ENCODE measurements at regions not wholly inside any gene's neighbourhood (a gene's known extent, or its start where the extent isn't known, plus 50 kb on each side); places are given as distances from the start of the nearest gene placed in this dataset.
"Not testable (repeated sequence)": the region's sequence is repeated elsewhere in the genome, so short reads cannot be mapped to it uniquely, and the experiment has no call there.

DNA sequence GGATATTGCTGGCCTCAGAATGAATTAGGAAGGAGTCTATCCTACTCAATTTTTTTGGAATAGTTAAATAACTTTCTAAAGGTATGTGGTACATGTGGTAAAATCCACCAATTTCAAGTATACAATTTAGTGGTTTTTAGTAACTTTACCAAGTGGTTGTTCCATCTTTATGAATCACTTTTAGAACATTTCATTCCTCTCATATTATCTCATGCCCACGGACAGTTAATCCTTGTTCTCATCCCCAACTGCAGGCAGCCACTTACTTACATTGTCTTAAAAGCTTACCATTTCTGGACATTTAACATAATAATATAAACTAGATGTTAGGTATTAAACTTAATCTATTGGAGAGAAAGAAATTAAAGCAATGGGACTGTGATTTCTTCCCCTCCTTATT is 146.3 kb upstream of the ZC3H15 start:
- ATAC-seq (ENCODE audit: low read depth in 2 of 2), result no peak
- Mint-ChIP-seq H3K9me3 (peaks cover 0 to 33% (median 12%) of the 10 kb centered on the region in 7 donors), H3K27ac (no peak overlapping the region)

GRCh38 chr2:186342029-186342428 is 144.0 kb upstream of the ZC3H15 start:
- no peak for ATAC-seq (ENCODE audit: low read depth in 2 of 2)
- Mint-ChIP-seq H3K4me3 (no peak overlapping the region), H3K27me3 (no peaks in the 10 kb centered on the region), H3K27ac (no peak overlapping the region), H3K9me3 (peaks cover 0 to 33% (median 12%) of the 10 kb centered on the region in 7 donors), H3K4me1 (no peaks in the 10 kb centered on the region), H3K36me3 (peaks cover 23% of the 10 kb centered on the region)
- Histone ChIP-seq H3K4me3 (ENCODE audit: low read depth, low read length) (no peak overlapping the region), H3K36me3 (ENCODE audit: control insufficient read depth, insufficient read depth, low read length) (no peaks in the 10 kb centered on the region), H3K9me3 (ENCODE audit: control insufficient read depth in 2 of 2, low read length in 2 of 2) (no peaks in the 10 kb centered on the region), H3K4me1 (ENCODE audit: control insufficient read depth, insufficient read depth, low read length, poor library complexity, severe bottlenecking) (no peaks in the 10 kb centered on the region), H3K27me3 (ENCODE audit: control insufficient read depth, insufficient read depth, low read length) (no peaks in the 10 kb centered on the region), H3K27ac (ENCODE audit: insufficient read depth, low read length, poor library complexity, severe bottlenecking) (no peak overlapping the region)
- no peak for DNase-seq

More for the DNA sequence above, 146.3 kb upstream of the ZC3H15 start:
- DNase-seq, result no peak
- H3K9me3 ChIP-seq (ENCODE audit: control insufficient read depth in 2 of 2, low read length in 2 of 2), result no peaks in the 10 kb centered on the region
- H3K4me1 Mint-ChIP-seq, result no peaks in the 10 kb centered on the region
- H3K27me3 Mint-ChIP-seq, result no peaks in the 10 kb centered on the region
- no peak overlapping the region for H3K4me3 Mint-ChIP-seq
- no peak overlapping the region for H3K27ac ChIP-seq (ENCODE audit: insufficient read depth, low read length, poor library complexity, severe bottlenecking)
- no peaks in the 10 kb centered on the region for H3K36me3 ChIP-seq (ENCODE audit: control insufficient read depth, insufficient read depth, low read length)
- H3K36me3 Mint-ChIP-seq, result peaks cover 15% of the 10 kb centered on the region
- H3K4me3 ChIP-seq (ENCODE audit: low read depth, low read length), result no peak overlapping the region
- no peaks in the 10 kb centered on the region for H3K4me1 ChIP-seq (ENCODE audit: control insufficient read depth, insufficient read depth, low read length, poor library complexity, severe bottlenecking)
- no peaks in the 10 kb centered on the region for H3K27me3 ChIP-seq (ENCODE audit: control insufficient read depth, insufficient read depth, low read length)

- Histone ChIP-seq H3K4me3 (ENCODE audit: low read depth, low read length) (no peak overlapping the region), H3K27me3 (ENCODE audit: control insufficient read depth, insufficient read depth, low read length) (no peaks in the 10 kb centered on the region), H3K9me3 (ENCODE audit: control insufficient read depth in 2 of 2, low read length in 2 of 2) (no peaks in the 10 kb centered on the region), H3K27ac (ENCODE audit: insufficient read depth, low read length, poor library complexity, severe bottlenecking) (no peak overlapping the region), H3K4me1 (ENCODE audit: control insufficient read depth, insufficient read depth, low read length, poor library complexity, severe bottlenecking) (no peaks in the 10 kb centered on the region), H3K36me3 (ENCODE audit: control insufficient read depth, insufficient read depth, low read length) (no peaks in the 10 kb centered on the region)
- H3K27me3 Mint-ChIP-seq, result no peaks in the 10 kb centered on the region
- peaks cover 0 to 4% (median 0%) of the 10 kb centered on the region in 4 donors for H3K4me1 Mint-ChIP-seq
- peaks cover 0 to 14% (median 5%) of the 10 kb centered on the region in 7 donors for H3K9me3 Mint-ChIP-seq
- DNase-seq (no peak), ATAC-seq (ENCODE audit: low read depth in 2 of 2) (no peak)
- H3K4me3 Mint-ChIP-seq, result no peak overlapping the region
- peaks cover 23% of the 10 kb centered on the region for H3K36me3 Mint-ChIP-seq
- H3K27ac Mint-ChIP-seq, result no peak overlapping the region
These were observed 140.3 kb upstream of the ZC3H15 start for GRCh38 chr2:186345745-186346144.

GRCh38 chr2:186346216-186346615 is 139.8 kb upstream of the ZC3H15 start:
- H3K36me3 Mint-ChIP-seq, result peaks cover 23% of the 10 kb centered on the region

GRCh38 chr2:186347472-186347871 is 138.6 kb upstream of the ZC3H15 start:
- DNase-seq, result no peak
- Histone ChIP-seq H3K4me1 (ENCODE audit: control insufficient read depth, insufficient read depth, low read length, poor library complexity, severe bottlenecking) (no peaks in the 10 kb centered on the region), H3K9me3 (ENCODE audit: control insufficient read depth in 2 of 2, low read length in 2 of 2) (peaks cover 2 to 3% of the 10 kb centered on the region in 2 experiments), H3K27ac (ENCODE audit: insufficient read depth, low read length, poor library complexity, severe bottlenecking) (no peak overlapping the region), H3K36me3 (ENCODE audit: control insufficient read depth, insufficient read depth, low read length) (no peaks in the 10 kb centered on the region), H3K27me3 (ENCODE audit: control insufficient read depth, insufficient read depth, low read length) (no peaks in the 10 kb centered on the region), H3K4me3 (ENCODE audit: low read depth, low read length) (no peak overlapping the region)
- no peak for ATAC-seq (ENCODE audit: low read depth in 2 of 2)
- Mint-ChIP-seq H3K4me3 (no peak overlapping the region), H3K27ac (no peak overlapping the region), H3K9me3 (peaks cover 0 to 16% (median 6%) of the 10 kb centered on the region in 7 donors), H3K27me3 (no peaks in the 10 kb centered on the region), H3K36me3 (peaks cover 17% of the 10 kb centered on the region), H3K4me1 (peaks cover 0 to 4% (median 0%) of the 10 kb centered on the region in 4 donors)

More at GRCh38 chr2:186346216-186346615, 139.8 kb upstream of the ZC3H15 start:
- Mint-ChIP-seq H3K27ac (no peak overlapping the region), H3K4me3 (no peak overlapping the region), H3K4me1 (peaks cover 0 to 4% (median 0%) of the 10 kb centered on the region in 4 donors), H3K27me3 (no peaks in the 10 kb centered on the region), H3K9me3 (peaks cover 0 to 13% (median 4%) of the 10 kb centered on the region in 7 donors)
- no peaks in the 10 kb centered on the region for H3K9me3 ChIP-seq (ENCODE audit: control insufficient read depth in 2 of 2, low read length in 2 of 2)
- H3K27me3 ChIP-seq (ENCODE audit: control insufficient read depth, insufficient read depth, low read length), result no peaks in the 10 kb centered on the region
- DNase-seq (no peak), ATAC-seq (ENCODE audit: low read depth in 2 of 2) (no peak)
- no peak overlapping the region for H3K27ac ChIP-seq (ENCODE audit: insufficient read depth, low read length, poor library complexity, severe bottlenecking)
- H3K36me3 ChIP-seq (ENCODE audit: control insufficient read depth, insufficient read depth, low read length), result no peaks in the 10 kb centered on the region
- no peak overlapping the region for H3K4me3 ChIP-seq (ENCODE audit: low read depth, low read length)
- H3K4me1 ChIP-seq (ENCODE audit: control insufficient read depth, insufficient read depth, low read length, poor library complexity, severe bottlenecking), result no peaks in the 10 kb centered on the region

DNA sequence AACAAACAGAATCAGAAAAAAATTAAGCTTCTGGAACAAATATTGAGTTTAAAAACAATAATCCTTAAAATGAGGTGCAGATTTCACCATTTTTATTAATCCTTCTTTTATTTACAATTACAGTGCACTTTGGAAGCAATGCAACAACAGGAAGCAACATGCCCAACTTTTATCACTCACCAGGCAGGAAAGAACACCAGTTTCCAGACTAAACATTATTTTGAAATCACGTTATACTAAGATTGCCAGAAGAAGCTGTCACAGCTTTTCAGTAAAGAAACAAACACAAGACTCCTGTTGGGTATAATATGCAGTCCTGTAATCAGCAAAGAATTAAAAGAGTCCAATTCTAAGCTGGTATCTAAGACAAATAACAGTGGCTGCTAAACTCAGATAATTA is 137.9 kb upstream of the ZC3H15 start:
- no peak overlapping the region for H3K27ac Mint-ChIP-seq
- Histone ChIP-seq H3K27me3 (ENCODE audit: control insufficient read depth, insufficient read depth, low read length) (no peaks in the 10 kb centered on the region), H3K4me1 (ENCODE audit: control insufficient read depth, insufficient read depth, low read length, poor library complexity, severe bottlenecking) (no peaks in the 10 kb centered on the region), H3K27ac (ENCODE audit: insufficient read depth, low read length, poor library complexity, severe bottlenecking) (no peak overlapping the region), H3K9me3 (ENCODE audit: control insufficient read depth in 2 of 2, low read length in 2 of 2) (peaks cover 3 to 6% of the 10 kb centered on the region in 2 experiments), H3K36me3 (ENCODE audit: control insufficient read depth, insufficient read depth, low read length) (no peaks in the 10 kb centered on the region), H3K4me3 (ENCODE audit: low read depth, low read length) (no peak overlapping the region)
- no peak for ATAC-seq (ENCODE audit: low read depth in 2 of 2)
- peaks cover 0 to 17% (median 6%) of the 10 kb centered on the region in 7 donors for H3K9me3 Mint-ChIP-seq
- H3K36me3 Mint-ChIP-seq, result peaks cover 15% of the 10 kb centered on the region
- no peak overlapping the region for H3K4me3 Mint-ChIP-seq
- H3K4me1 Mint-ChIP-seq, result peaks cover 0 to 4% (median 0%) of the 10 kb centered on the region in 4 donors
- no peak for DNase-seq
- no peaks in the 10 kb centered on the region for H3K27me3 Mint-ChIP-seq

GRCh38 chr2:186349508-186349907 is 136.6 kb upstream of the ZC3H15 start:
- H3K36me3 Mint-ChIP-seq, result peaks cover 14% of the 10 kb centered on the region
- no peak overlapping the region for H3K4me3 Mint-ChIP-seq
- peaks cover 0 to 4% (median 0%) of the 10 kb centered on the region in 4 donors for H3K4me1 Mint-ChIP-seq
- Histone ChIP-seq H3K9me3 (ENCODE audit: control insufficient read depth in 2 of 2, low read length in 2 of 2) (peaks cover 3 to 6% of the 10 kb centered on the region in 2 experiments), H3K4me3 (ENCODE audit: low read depth, low read length) (no peak overlapping the region), H3K27me3 (ENCODE audit: control insufficient read depth, insufficient read depth, low read length) (no peaks in the 10 kb centered on the region), H3K36me3 (ENCODE audit: control insufficient read depth, insufficient read depth, low read length) (no peaks in the 10 kb centered on the region), H3K27ac (ENCODE audit: insufficient read depth, low read length, poor library complexity, severe bottlenecking) (no peak overlapping the region), H3K4me1 (ENCODE audit: control insufficient read depth, insufficient read depth, low read length, poor library complexity, severe bottlenecking) (no peaks in the 10 kb centered on the region)
- ATAC-seq (ENCODE audit: low read depth in 2 of 2) (no peak), DNase-seq (no peak)
- no peaks in the 10 kb centered on the region for H3K27me3 Mint-ChIP-seq
- peaks cover 0 to 20% (median 9%) of the 10 kb centered on the region in 7 donors for H3K9me3 Mint-ChIP-seq
- H3K27ac Mint-ChIP-seq, result no peak overlapping the region

DNA sequence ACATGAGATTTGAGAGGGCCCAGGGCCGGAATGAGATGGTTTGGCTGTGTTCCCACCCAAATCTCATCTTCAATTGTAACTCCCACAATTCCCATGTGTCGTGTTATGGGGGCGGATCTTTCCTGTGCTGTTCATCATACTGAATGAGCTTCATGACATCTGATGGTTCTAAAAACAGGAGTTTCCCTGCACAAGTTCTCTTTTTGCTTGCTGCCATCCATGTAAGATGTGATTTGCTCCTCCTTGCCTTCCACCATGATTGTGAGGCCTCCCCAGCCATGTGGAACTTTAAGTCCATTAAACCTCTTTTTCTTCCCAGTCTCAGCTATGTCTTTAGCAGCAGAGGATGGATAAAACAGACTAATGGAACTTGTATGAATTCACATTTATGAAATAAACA is 131.9 kb upstream of the ZC3H15 start:
- H3K27me3 ChIP-seq (ENCODE audit: control insufficient read depth, insufficient read depth, low read length); DNase-seq; H3K4me1 ChIP-seq (ENCODE audit: control insufficient read depth, insufficient read depth, low read length, poor library complexity, severe bottlenecking); ATAC-seq (ENCODE audit: low read depth in 2 of 2); H3K27me3 Mint-ChIP-seq; H3K4me1 Mint-ChIP-seq; H3K4me3 ChIP-seq (ENCODE audit: low read depth, low read length); H3K36me3 ChIP-seq (ENCODE audit: control insufficient read depth, insufficient read depth, low read length); H3K4me3 Mint-ChIP-seq; H3K9me3 ChIP-seq (ENCODE audit: control insufficient read depth in 2 of 2, low read length in 2 of 2); H3K27ac ChIP-seq (ENCODE audit: insufficient read depth, low read length, poor library complexity, severe bottlenecking); H3K27ac Mint-ChIP-seq: not testable (repeated sequence)
- H3K36me3 Mint-ChIP-seq, result peaks cover 12% of the 10 kb centered on the region
- H3K9me3 Mint-ChIP-seq, result peaks cover 0 to 24% (median 11%) of the 10 kb centered on the region in 7 donors
